Right renal cortex interstitium (tissue), 3 donors: ENCODE measurements at regions not wholly inside any gene's neighbourhood (a gene's known extent, or its start where the extent isn't known, plus 50 kb on each side); places are given as distances from the start of the nearest gene placed in this dataset.
"Not testable (repeated sequence)": the region's sequence is repeated elsewhere in the genome, so short reads cannot be mapped to it uniquely, and the experiment has no call there.

Experiments used
- DNase-seq, 3 donors: peaks; one replicate each; pipeline ENCODE4 v3.0.0-alpha.2; 2013; ENCODE audit warnings: low read depth in 3 of 3, low spot score in 2 of 3

GRCh38 chrX:42020225-42020624 is 96.9 kb upstream of the CASK start:
- no peak for DNase-seq

GRCh38 chrX:42017971-42018370 is 94.6 kb upstream of the CASK start:
- no peak for DNase-seq

- DNase-seq: no peak
Measured at GRCh38 chrX:42000836-42001235, 77.5 kb upstream of the CASK start.

GRCh38 chrX:41984628-41985027 is 61.3 kb upstream of the CASK start:
- peak in 1 of 3 donors; percentile 4 for DNase-seq

- DNase-seq: no peak
Measured at GRCh38 chrX:41982953-41983352, 59.6 kb upstream of the CASK start.

GRCh38 chrX:41981481-41982013 is 58.2 kb upstream of the CASK start:
- no peak for DNase-seq

- DNase-seq: not testable (repeated sequence)
Measured at GRCh38 chrX:41974677-41975076, 51.3 kb upstream of the CASK start.

- no peak for DNase-seq
Measured at GRCh38 chrX:41973208-41973607, 49.9 kb upstream of the CASK start.
